Osteoblast (primary cell): ENCODE measurements at regions not wholly inside any gene's neighbourhood (a gene's known extent, or its start where the extent isn't known, plus 50 kb on each side); places are given as distances from the start of the nearest gene placed in this dataset.
"Not testable (repeated sequence)": the region's sequence is repeated elsewhere in the genome, so short reads cannot be mapped to it uniquely, and the experiment has no call there.

Experiments used
- DNase-seq: peaks from one replicate; pipeline ENCODE4 v3.0.0; 2011; ENCODE audit warnings: low spot score, mixed read lengths; ENCODE audit not compliant: insufficient read length; ENCODE audit errors: missing footprints
- H2AFZ ChIP-seq: 2 replicates; pipeline ENCODE4 v1.6.0; 2011; ENCODE audit warnings: mild to moderate bottlenecking, low read length
- H3K27ac ChIP-seq: 2 replicates; pipeline ENCODE4 v1.5.1; 2011; ENCODE audit warnings: mild to moderate bottlenecking, low read depth, low read length, moderate library complexity
- H3K27me3 ChIP-seq: 2 replicates; pipeline ENCODE4 v1.6.0; 2012; ENCODE audit warnings: mild to moderate bottlenecking, control low read depth, inconsistent platforms, low read length, moderate library complexity; ENCODE audit not compliant: insufficient read depth
- H3K36me3 ChIP-seq: 2 replicates; pipeline ENCODE4 v1.5.1; 2011; ENCODE audit warnings: mild to moderate bottlenecking, low read length, control low read depth, moderate library complexity; ENCODE audit not compliant: insufficient read depth
- H3K4me1 ChIP-seq: 2 replicates; pipeline ENCODE4 v1.5.1; 2011; ENCODE audit warnings: mild to moderate bottlenecking, low read length, control low read depth, moderate library complexity; ENCODE audit not compliant: insufficient read depth
- H3K4me2 ChIP-seq: 2 replicates; pipeline ENCODE4 v1.6.0; 2011; ENCODE audit warnings: mild to moderate bottlenecking, low read length; ENCODE audit not compliant: insufficient read depth
- H3K4me3 ChIP-seq: fragments of 200-600 bp; sonication (generic); 3 replicates; pipeline ENCODE4 v1.5.1; 2012; ENCODE audit warnings: mild to moderate bottlenecking, low read length, inconsistent platforms; ENCODE audit not compliant: insufficient read depth
- H3K79me2 ChIP-seq: 2 replicates; pipeline ENCODE4 v1.6.0; 2012; ENCODE audit warnings: mild to moderate bottlenecking, low read length, control low read depth, inconsistent platforms; ENCODE audit not compliant: insufficient read depth
- H3K9me3 ChIP-seq: 2 replicates; pipeline ENCODE4 v1.5.1; 2011; ENCODE audit warnings: low read depth, low read length, control low read depth
- H4K20me1 ChIP-seq: 2 replicates; pipeline ENCODE4 v1.6.0; 2012; ENCODE audit warnings: mild to moderate bottlenecking, low read length, control low read depth; ENCODE audit not compliant: insufficient read depth
- TF ChIP-seq, protein P1 (sequence below): IDR thresholded peaks from 2 replicates; pipeline ENCODE4 v1.5.1; 2011; ENCODE audit warnings: mild to moderate bottlenecking, low read depth, low read length, moderate library complexity; ENCODE audit errors: extremely low read depth

DNA sequence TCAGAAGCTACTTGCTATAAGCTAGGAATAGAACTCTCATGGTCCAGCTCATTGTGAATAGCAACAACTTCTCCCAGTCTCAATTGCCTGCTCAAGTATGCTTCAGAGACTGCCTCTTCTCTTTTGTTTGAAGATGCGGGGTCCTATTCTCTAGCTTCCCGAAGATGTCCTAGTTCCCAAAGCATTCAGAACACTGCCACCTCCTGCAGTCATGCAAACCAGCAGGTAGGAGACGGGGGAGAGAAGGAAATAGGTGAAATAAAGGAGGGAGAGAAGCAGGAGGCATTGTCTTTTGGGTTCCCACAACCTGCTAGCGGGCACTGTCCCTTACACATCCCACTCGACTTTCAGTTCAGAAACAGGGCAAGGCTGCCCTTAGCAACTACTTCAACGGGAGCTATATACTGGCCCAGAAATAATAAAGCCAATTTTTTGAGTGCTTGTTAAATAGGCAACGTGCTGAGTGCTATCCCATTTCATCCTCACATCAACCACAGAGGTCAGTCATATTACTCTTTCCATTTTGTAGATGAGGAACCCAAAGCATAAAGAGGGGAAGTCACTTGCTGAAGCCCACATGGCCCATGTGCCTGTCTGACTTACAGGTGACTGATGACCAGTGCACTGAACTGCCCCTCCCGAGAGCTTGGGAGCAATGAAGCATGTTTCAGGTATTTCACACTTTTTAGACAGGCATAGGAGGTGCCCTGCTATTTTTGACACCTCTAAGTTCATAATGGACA, 61.9 kb upstream of the ATXN1 start:
- no peak overlapping the region for H3K27ac ChIP-seq
- H3K27me3 ChIP-seq: peaks cover 17% of the 10 kb centered on the region
- no peak overlapping the region for H3K4me2 ChIP-seq
- H3K9me3 ChIP-seq: no peaks in the 10 kb centered on the region
- TF ChIP-seq, protein P1, sequence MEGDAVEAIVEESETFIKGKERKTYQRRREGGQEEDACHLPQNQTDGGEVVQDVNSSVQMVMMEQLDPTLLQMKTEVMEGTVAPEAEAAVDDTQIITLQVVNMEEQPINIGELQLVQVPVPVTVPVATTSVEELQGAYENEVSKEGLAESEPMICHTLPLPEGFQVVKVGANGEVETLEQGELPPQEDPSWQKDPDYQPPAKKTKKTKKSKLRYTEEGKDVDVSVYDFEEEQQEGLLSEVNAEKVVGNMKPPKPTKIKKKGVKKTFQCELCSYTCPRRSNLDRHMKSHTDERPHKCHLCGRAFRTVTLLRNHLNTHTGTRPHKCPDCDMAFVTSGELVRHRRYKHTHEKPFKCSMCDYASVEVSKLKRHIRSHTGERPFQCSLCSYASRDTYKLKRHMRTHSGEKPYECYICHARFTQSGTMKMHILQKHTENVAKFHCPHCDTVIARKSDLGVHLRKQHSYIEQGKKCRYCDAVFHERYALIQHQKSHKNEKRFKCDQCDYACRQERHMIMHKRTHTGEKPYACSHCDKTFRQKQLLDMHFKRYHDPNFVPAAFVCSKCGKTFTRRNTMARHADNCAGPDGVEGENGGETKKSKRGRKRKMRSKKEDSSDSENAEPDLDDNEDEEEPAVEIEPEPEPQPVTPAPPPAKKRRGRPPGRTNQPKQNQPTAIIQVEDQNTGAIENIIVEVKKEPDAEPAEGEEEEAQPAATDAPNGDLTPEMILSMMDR: no peak
- H3K4me3 ChIP-seq: no peak overlapping the region
- no peak overlapping the region for H2AFZ ChIP-seq
- no peak for DNase-seq
- no peaks in the 10 kb centered on the region for H4K20me1 ChIP-seq
- H3K4me1 ChIP-seq: no peaks in the 10 kb centered on the region
- H3K36me3 ChIP-seq: no peaks in the 10 kb centered on the region
- no peaks in the 10 kb centered on the region for H3K79me2 ChIP-seq

DNA sequence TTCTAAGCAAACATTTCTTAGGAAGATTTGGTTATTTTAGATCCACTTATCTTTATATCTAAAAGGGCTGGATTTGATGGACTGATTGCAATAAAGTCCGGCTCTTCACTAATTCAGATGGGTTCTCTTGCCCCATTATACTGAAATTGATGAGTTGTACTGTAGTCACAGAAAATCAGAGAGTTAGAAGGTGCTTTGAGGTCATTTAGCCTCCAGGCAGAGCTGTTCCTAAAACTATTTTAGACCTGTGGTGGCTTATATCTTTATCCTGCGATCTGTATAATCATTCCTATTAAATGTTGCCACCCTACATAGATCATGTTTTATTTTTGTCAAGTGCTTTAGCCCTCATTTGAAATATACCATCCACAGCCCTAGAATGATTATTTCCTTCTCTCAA, 61.3 kb upstream of the ATXN1 start:
- TF ChIP-seq, protein P1: no peak
- H3K79me2 ChIP-seq: no peaks in the 10 kb centered on the region
- H3K4me1 ChIP-seq: no peaks in the 10 kb centered on the region
- H4K20me1 ChIP-seq: no peaks in the 10 kb centered on the region
- H3K27me3 ChIP-seq: peaks cover 17% of the 10 kb centered on the region
- H3K9me3 ChIP-seq: no peaks in the 10 kb centered on the region
- no peak overlapping the region for H3K4me2 ChIP-seq
- no peak overlapping the region for H3K4me3 ChIP-seq
- H3K36me3 ChIP-seq: no peaks in the 10 kb centered on the region
- no peak overlapping the region for H3K27ac ChIP-seq
- H2AFZ ChIP-seq: no peak overlapping the region
- no peak for DNase-seq

DNA sequence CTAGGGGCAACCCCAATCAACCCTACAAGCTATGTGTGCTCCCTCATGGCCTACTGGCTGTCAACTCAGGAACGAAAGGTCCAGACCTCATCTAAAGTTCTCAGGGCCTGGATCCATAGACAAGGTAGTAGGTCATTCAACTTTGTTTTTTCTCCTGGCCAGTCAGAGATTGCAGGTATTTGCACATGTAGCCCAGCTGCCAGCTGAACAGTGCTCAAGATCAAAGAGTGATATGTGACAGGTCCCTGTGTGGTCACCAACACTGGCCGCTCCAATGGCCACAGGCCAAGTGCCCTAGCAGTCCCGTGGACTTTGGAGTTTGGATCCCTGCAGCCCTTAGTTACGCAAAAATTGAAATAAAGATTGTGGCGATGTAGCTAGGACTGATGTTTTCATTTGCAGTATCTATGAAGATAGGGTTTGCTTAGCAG, 60.6 kb upstream of the ATXN1 start:
- no peak overlapping the region for H3K27ac ChIP-seq
- no peak overlapping the region for H2AFZ ChIP-seq
- no peak for DNase-seq
- no peaks in the 10 kb centered on the region for H3K79me2 ChIP-seq
- peaks cover 17% of the 10 kb centered on the region for H3K27me3 ChIP-seq
- no peaks in the 10 kb centered on the region for H3K36me3 ChIP-seq
- no peak overlapping the region for H3K4me3 ChIP-seq
- H3K4me2 ChIP-seq: no peak overlapping the region
- H3K4me1 ChIP-seq: no peaks in the 10 kb centered on the region
- no peaks in the 10 kb centered on the region for H3K9me3 ChIP-seq
- H4K20me1 ChIP-seq: no peaks in the 10 kb centered on the region
- TF ChIP-seq, protein P1: no peak

DNA sequence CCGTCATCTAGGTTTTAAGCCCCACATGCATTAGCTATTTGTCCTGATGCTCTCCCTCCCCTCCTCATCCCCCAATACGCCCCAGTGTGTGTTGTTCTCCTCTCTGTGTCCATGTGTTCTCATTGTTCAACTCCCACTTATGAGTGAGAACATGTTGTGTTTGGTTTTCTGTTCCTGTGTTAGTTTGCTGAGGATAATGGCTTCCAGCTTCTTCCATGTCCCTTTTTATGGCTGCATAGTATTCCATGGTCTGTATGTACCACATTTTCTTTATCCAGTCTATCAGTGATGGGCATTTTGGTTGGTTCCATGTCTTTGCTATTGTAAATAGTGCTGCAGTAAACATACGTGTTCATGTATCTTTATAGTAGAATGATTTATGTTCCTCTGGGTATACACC, 59.0 kb upstream of the ATXN1 start:
- H2AFZ ChIP-seq, H3K36me3 ChIP-seq, H3K4me3 ChIP-seq, H3K27ac ChIP-seq, H4K20me1 ChIP-seq, H3K79me2 ChIP-seq, H3K4me1 ChIP-seq, H3K9me3 ChIP-seq, DNase-seq, H3K4me2 ChIP-seq: not testable (repeated sequence)
- peaks cover 10% of the 10 kb centered on the region for H3K27me3 ChIP-seq
